GM18511 (cell line): ENCODE measurements at regions not wholly inside any gene's neighbourhood (a gene's known extent, or its start where the extent isn't known, plus 50 kb on each side); places are given as distances from the start of the nearest gene placed in this dataset.
"Not testable (repeated sequence)": the region's sequence is repeated elsewhere in the genome, so short reads cannot be mapped to it uniquely, and the experiment has no call there.

Source experiments
- ATAC-seq: cut with Tn5 transposase; IDR thresholded peaks from one replicate; pipeline ENCODE4 v1.9.1; 2021; ENCODE audit warnings: mild to moderate bottlenecking, moderate library complexity; ENCODE audit not compliant: unreplicated experiment

DNA sequence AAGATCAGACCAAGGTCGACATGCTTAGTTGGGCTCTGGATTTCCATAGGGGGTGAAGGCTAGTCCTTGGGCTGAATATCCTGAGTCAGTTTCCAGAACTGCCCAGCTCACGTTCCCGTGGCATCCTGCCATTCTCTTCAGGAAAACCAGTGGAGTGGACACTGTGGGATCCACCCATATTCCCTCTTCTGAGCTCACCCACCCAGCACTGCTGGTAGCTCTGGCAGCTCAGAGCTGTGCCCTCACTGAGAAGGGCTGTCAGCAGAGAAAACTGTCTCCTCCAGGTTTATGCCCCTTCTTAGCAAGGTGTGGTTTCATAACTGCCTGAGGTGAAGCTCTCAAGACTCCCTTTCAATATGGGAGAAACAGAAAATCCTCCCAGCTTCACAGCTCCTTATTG, 111.7 kb downstream of the GGTLC2 start:
- ATAC-seq = no peak

DNA sequence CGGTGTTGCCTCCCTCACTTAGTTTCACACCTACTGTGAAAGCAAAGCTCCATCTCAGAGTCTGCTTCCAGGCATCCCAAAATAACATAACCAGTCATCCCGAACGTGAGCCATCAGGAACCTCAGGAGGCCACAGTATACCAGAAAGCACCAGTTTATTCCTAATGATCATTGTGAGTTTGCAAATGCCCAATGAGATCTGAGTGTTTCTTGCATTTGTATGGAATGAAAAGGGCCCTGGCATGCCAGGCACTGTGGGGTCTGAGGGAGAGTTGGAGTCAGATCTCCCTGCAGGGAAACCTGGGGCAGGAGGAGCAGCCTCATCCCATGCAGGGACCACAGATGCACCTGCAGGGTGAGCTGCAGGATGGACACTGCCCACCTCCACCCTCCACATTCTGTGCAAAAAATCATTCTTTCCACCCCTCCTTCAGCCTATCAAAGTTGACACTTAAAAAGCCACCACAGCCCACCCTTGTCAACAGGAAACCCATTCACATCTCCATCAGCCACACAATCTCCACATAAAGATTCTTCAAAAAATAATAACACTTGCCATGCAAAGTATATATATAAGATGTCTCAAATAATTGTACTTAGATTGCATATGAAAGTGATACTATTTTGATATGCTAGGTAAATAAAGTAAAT, 112.3 kb downstream of the GGTLC2 start:
- ATAC-seq = not testable (repeated sequence)

DNA sequence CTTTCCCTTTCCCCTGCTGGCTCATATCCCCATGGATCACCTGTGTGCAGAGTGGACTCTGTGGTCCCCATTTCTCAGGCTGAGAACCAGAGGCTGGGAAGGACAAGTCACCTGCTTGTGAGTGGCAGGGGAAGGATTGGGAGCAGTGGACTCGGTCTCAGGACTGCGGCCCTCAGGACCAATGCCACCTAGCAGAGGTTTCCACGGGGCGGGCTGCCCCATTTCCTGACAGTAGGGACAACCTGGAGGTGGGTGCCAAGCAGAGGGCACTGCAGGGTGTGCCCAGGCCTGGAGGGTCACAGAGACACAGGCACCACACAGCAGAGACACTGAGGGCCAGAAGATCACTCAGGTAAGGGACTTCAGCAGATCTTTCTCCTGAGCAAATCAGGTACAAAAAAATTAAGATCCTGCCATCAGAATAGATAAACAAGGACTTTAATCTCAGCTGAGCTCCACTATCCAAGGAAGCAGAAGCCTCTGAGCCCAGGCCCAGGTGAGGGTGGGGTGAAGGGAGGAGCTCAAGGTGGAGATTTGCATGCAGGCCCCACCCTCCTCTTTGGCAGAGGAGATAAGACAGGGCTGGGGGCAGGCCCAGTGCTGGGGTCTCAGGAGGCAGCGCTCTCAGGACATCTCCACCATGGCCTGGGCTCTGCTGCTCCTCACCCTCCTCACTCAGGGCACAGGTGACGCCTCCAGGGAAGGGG, 113.8 kb downstream of the GGTLC2 start:
- not testable (repeated sequence) for ATAC-seq

DNA sequence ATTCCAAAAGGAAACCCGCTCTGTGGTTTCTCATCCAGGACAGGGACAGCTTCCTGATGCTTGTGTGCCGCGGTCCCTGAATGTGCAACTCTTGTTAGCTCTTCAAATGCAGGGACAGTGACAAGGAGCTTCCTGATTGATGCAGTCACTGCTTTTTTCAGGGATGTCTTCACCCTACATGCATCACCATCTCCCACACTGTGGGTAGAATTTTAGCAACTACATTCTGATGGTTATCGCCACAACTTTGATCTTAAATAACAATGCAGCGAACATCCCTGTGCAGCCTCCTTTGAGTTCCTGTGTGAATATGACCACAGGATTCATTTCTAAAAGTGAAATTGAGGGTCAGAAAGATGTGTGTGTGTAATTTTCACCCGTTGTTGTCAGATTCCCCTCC, 115.0 kb downstream of the GGTLC2 start:
- no peak for ATAC-seq

DNA sequence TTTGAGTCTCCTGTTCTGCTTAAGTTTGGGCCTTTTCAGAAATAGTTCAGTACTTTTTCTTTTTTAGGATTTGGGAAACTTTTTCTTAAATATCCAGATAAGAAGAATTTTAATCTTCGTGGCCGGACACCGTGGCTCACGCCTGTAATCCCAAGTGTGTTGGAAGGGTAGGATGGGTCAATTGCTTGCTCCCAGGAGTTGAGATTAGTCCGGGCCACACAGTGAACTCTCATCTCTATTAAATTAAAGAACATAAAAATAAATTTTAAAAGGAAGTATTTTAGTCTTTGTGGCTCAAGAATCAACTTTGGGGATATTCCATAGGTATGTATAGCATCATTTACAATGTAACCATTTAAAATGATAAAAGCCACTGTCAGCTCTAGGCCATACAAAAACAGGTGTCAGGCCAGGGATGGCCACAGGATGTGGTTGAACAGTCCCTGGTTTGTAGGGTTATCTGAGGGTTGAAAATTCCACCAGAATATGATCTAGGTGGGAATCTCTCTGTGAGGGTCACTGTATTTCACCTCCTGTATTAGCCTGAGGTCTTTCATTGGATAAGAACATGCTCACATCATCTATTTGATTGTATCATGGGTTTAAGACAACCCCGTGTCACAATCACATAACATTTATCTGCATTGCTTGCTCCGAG, 115.6 kb downstream of the GGTLC2 start:
- ATAC-seq = no peak

DNA sequence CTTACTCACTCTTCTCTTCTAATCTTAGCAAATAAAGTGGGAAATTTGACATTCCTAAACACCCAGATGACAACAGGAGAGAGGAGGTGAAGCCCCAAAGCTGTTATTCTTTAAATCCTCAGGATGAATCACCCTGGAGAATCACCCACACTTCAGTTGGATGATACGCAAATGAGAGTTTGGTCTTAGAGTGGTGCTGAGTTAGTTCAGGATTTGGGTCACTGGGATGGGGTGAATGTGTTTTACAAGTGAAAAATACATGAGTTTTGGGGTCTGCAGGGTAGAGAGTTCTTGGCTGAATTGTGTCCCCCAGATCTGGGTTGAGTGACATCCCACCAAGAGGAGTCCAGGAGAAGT, 117.2 kb downstream of the GGTLC2 start:
- ATAC-seq = no peak

DNA sequence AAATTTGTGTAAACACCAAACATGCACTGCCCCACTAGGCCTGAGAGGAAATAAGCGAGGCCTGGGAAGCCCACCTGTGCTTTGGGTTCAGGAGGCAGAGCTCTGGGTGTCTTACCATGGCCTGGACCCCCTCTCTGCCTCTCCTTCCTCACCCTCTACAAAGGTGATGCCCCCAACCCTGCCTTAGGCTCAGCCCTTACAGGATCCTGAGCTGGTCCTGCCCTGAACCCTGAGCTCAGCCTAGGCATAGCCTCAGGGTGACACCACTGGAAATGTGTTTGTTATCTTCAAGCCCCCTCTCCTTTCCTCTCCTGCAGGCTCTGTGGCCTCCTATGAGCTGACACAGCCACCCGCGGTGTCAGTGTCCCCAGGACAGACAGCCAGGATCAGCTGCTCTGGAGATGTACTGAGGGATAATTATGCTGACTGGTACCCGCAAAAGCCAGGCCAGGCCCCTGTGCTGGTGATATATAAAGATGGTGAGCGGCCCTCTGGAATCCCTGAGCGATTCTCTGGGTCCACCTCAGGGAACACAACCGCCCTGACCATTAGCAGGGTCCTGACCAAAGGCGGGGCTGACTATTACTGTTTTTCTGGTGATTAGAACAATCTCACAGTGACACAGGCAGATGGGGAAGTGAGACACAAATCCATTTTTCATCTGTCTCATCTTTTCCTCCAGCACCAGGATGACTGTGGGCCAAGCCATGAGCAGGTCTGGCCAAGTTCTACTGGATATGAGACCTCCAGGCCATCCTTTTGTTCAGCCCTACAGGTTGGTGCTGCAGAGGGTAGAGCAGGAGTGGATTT, 117.8 kb downstream of the GGTLC2 start:
- no peak for ATAC-seq

DNA sequence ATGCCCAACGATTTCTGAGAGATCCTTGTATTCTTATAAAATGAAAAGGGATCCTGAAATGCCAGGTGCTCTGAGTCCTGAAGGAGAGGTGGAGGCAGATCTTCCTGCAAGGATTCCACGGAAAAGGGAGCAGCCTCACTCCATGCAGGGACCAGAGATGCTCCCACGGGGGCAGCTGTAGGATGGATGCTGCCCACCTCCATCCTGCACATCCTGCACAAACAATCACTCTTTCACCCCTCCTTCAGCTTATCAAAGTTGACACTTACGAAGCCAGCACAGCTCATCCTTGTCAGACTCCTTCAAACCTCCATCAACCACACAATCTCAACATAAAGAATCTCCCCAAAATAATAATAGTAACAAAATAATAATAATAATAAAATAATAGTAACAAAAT, 119.1 kb downstream of the GGTLC2 start:
- no peak for ATAC-seq

DNA sequence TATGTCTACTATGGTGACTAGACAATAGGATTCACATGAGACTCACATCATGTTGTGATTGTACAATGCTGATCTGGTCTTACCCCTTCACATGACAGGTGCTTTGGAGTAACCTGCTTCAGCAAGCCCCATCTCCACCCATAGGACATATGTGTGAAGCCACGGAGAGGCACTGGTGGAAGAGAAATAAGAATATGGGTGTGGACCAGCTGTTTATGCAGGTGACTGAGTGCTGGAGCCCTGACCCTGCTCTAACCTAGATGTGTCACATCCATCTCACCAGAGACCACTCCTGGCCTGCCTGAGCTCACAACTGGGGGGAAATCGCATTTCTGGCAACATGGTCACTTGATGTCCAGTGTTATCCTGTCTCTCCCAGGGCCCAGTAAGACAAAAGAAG, 119.7 kb downstream of the GGTLC2 start:
- ATAC-seq = no peak

DNA sequence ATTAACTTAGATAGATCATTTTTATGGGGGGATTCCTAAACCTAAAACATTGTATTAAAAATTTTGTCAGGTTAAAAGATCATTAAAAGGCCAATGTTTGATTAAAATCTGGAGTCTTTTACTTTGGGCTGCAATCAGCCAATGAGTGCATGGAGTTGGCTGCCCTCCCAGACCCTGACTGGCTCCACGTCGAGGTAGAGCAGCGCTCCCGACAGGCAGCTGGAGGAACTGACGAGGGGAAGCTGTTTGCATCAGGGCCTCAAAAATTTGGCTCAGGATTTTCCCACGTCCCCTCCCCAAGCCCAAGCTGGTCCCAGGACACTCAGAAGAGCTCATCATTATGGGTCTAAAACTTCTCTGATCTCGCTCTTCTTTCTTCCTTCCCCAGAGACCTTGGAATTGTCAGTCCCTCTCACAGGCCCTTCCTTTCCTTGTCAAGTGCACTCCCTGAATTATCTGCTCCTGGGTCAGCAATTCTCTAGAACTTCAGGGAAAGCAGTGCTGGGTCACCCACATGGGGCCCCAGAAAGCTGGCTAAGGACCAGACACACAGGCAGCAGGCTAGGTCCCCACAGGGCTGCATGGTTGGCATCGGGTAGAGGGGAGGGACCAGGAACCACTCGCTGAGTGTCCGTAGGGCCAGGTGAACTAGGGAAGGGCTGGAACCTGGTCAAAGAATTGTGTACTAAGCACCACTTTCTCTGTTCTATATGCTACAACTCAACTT, 119.6 kb upstream of the IGLL5 start:
- no peak for ATAC-seq

DNA sequence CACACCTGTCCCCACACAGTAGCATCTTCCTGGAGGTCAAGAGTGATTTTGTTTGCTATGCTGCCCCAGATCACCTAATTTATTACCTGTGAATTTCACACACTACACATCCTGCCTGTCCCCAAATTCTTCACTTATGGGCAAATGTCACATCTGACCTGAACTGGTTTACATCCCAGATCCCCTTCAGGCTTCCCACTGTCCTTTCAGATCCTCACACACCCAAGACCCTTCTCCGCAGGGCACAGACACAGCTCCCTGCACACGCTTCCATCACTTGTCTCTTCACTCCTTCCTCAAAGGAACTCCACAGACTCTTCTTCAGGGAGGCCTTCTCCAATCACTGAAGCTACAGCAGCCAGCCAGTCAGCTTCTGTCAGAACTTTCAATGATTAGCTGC, 118.7 kb upstream of the IGLL5 start:
- ATAC-seq = no peak

DNA sequence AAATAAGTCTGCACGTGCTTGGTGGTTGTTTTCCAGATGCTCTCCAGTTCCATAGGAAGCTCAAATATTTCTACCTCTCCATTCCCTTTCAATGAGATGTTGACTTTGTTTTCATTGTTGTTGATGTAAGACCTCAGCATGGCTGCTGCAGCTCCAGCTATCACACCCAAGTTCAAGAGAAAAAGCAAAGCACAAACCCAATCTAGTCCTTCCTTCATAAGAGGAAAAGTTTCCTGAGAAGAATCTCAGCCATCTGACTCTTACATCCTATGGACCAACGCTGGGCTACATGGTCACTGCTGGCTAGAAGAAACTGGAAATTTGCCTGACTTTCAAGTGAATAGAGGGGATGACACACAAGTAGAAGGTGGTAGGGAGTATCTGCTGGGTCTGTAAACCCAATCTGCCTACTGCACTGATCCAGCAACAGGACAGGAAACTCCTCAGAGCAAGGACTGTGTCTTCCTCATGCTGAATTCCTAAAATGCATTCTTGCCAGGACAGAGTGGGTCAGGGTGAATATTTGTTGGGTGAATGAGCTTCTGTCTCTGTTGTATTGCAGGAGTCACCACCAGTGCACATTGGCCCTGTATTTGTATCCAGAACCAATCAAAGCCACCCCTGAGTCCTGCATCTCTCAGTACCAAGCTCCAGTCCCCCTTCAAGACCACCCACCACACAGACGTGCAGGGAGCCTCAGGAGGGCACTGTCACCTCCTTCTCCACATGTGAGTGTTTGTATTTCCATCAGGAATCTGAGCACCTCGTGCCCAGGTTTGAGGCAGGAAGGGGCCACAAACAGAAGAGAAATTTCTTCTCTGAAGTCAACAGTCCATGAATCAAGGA, 118.0 kb upstream of the IGLL5 start:
- ATAC-seq = no peak

DNA sequence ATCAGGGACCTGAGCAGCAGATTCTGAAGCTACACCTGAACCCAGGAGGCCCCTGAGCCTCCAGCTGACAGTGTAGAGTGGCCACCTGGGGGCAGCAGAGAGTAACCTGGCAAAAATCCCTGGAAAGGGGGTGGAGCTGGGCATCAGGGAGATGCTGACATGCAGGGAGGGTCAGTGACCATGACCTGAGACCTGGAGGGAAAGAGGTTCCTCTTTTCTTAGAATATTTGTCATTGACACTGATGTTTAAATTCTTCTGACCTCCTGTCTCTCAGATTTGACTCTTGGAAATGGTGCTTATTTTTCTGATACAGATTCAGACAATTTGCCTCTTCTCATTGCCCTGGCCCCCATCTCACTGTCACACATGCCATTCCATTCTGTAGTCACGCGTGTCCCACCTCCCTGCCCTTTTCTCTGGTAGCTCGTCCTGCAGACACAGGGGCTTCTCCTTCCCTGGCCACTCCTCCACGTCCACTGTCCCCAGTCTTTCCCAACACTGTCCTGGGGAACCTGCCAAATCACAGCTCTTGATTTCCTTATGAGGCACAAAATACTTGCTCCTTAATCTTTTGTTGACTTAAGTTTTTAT, 117.2 kb upstream of the IGLL5 start:
- no peak for ATAC-seq

DNA sequence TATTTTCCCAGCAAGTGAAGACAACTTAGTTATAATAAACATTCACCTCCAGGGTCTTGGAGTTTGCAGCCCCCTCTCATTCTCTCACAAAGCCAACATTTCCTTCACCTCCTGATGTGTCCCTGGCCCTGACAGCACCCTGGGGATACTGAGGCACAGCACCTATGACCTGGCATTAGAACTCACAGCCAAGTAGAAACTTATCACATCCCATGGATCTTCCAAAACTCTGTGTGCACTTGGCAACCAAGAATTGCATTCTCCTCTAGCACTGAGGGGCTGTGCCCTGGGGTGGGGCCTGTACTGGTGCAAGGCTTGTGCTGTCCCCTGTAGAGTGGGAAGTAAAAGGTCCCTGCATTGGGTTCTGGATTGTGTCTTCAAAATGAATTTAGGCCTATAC, 116.7 kb upstream of the IGLL5 start:
- ATAC-seq = no peak

DNA sequence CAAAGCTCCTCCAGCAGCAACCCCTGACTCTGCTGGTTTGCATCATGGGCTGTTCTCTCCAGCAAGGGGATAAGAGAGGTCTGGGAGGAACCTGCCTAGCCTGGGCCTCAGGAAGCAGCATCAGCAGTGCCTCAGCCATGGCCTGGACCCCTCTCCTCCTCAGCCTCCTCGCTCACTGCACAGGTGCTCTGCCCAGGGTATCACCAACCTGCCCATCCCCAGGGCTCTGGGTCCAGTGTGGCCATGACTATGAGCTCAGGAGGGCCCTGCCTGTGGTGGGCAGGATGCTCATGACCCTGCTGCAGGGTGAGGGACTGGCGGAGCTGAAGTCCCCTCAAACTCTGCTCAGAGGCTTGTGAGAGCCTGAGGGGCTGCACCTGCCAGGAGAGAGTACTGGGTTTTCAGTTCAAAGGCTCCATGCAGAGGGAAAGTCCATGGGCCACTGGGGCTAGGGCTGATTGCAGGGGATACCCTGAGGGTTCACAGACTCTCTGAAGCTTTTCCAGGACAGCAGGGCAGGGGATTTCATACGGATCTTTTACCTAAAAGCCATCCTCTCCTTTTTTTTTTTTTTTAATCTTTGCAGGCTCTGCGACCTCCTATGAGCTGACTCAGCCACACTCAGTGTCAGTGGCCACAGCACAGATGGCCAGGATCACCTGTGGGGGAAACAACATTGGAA, 115.8 kb upstream of the IGLL5 start:
- ATAC-seq = no peak

DNA sequence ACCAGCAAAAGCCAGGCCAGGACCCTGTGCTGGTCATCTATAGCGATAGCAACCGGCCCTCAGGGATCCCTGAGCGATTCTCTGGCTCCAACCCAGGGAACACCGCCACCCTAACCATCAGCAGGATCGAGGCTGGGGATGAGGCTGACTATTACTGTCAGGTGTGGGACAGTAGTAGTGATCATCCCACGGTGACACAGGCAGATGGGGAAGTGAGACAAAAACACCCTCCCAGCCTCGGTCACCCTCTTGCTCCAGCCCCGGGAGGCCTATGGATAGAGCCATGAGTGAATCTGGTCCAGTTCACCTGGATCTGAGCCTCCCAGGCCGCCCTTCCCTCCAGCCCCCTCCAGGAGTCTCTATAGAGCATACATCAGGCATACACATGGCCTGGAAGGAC, 115.2 kb upstream of the IGLL5 start:
- no peak for ATAC-seq

DNA sequence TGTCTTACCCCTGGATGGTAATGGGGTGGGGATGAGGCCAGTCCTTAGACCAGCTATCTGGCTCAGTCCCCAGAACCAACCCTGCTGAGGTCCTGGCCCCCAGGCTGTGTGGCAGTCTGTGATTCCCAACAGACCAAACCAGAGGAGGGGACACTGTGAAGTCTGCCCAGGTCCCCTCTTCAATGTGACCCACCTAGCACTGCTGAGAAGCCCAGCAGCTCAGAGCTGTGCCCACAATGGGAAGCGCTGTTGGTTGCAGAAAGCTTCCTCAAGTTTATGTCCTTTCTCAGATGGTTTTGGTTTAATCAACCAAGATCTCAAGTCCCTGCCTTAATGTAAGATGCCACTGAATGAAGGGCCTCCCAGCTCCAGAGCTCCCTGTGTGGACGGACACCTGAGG, 114.7 kb upstream of the IGLL5 start:
- no peak for ATAC-seq

DNA sequence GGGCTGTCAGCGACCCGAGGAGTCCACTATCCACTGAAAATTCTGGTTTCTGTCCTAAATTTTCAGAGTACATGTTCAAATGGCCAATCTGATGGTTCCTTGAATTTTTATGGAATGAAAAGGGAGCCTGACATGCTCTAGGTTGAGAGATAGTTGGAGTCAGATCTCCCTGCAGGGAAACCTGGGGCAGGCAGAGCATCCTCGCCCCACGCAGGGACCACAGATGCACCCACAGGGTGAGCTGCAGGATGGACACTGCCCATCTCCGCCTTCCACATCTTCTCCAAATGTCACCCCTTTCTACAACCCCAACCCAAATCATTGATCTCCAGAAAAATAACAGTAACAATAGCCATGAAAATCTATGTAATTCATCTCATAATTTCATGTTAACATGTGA, 114.2 kb upstream of the IGLL5 start:
- ATAC-seq = no peak

DNA sequence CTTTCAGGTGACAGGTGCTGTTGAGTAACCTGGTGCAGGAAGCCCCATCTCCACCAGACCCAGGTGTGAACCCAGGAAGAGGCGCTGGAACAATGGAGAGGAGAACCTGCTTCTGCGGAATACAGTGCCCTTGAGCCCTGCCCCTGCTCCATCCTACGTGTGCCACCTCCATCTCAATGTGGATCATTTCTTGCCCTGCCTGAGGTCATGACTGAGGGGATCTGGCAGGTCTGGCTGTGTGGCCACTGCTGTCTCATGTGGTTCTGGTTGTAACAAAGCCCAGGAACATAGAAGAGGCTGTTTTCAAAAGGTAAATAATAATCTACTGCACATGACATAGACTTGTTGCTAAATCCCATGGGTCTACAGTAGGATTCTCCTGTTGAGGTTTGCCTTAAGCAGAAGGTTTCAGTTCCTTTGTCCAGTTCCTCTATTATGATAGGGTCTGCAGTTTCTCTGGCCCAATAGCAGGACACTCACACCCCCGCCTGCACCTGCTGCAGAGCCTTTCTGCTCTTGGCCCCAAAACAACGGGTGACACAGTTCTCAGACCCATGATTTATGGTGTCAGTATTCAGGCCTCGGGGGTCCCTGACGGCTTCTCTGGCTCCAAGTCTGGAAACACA, 113.5 kb upstream of the IGLL5 start:
- no peak for ATAC-seq
